NCI-H1694 (cell line): ENCODE measurements at regions not wholly inside any gene's neighbourhood (a gene's known extent, or its start where the extent isn't known, plus 50 kb on each side); places are given as distances from the start of the nearest gene placed in this dataset.

Experiments
- DNase-seq: peaks from one replicate; lab custom pipeline; 2025; lab: John Stamatoyannopoulos, UW

DNA sequence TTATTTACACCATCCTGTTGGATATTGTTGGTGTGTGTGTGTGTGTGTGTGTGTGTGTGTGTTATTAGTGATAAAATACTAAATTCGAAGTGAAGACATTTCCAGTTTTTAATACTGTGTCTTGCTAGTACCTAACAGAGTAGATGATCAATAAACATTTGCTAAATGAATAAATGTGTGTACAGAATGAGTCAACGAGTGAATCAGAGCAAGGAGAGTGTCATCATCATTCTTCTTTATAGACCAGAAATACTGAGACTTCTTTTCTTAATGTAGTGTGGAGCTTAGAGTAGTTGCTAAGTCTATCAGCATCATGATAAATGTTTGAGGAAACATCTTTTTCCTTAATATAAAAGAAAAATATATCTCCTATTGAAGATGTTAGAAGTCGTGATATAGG, 169.7 kb upstream of the SATB2 start:
- DNase-seq: no peak

DNA sequence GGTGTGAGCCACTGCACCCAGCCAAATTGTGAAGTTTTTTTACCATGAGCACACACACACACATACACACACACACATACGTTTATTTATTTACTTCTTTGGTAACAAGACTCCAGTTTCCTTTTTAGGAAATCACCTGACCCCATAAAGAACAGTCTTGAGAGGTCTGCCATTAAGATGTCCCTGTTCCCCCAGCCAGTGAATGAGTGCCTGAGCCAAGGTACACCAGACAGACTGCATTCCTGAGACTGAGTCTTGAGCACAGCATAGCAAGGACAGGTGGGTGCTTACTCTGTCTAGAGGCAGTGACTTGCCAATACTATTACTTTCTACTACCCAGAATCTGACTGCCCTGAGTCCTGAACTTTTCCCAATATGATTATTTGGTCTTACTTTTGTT, 167.2 kb upstream of the SATB2 start:
- no peak for DNase-seq

DNA sequence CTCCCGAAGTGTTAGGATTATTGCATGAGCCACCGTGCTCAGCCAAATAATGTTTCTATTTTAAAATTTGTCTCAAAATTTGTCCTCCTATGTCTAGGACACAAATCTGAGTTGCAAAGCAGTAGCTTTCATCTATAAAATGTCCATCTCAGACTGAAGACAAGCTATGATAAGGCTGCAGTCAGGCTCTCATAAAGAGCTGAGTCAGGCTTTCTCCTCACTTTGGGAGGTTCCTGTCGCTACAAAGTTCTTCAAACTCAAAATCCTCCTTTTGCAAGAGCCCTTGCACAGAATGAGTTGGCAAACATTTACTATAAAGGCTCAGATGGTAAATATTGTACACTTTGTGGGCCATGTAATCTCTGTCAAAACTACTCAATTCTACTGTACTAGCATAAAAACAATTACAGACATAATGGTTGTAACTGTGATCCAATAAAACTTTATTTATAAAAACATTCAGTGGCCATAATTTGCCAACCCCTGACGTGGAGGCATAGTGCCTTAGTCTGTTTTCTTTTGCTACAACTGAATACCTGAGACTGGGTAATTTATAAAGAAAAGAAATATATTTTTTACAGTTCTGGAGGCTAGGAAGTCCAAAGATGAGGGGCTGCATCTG, 154.9 kb upstream of the SATB2 start:
- DNase-seq: no peak

DNA sequence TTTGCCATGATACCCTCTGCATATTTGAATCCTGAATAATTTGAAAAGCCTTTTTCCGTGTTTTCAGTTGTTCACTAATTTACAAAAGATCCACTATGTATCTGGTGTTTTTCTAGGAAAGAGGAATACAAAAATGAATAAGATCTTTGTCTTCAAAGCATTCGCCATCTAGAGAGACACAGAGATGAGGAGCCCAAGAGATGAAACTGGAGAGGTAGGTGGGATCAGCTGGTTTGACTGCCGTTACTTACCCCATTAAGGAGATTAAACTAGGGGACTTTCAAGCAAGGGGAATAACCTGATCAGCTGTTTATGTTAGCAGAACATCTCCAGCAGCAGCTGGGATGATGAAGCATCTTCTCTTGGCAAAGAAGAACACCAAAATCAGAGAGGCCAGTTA, 150.2 kb upstream of the SATB2 start:
- no peak for DNase-seq

DNA sequence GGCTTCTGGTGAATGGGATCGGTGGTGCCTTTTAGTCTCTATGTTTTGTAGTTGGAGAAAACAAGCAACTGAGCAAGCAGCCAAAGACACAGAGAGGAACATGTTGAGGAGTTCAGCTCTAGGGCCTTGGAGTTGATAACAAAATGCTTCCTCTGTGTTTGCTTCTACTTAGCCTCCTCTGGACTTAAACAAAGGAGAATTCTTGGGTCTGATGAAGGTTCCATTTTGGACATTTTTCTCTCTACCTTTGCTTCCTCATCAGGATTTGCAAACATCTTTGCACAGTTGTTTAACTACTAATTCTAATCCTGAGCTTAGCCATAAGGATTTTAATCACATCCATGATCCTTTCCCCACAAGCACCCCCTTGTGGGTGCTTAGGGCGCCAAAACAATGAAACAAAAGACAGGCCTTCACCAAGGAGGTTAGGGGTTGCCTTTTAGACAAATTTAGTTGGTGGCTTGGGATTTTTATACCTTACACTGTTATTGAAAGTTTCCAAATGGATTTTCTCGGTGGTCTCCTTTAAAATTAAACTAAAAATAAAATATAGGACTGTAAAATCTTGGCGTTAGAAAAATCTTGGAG, 148.5 kb upstream of the SATB2 start:
- no peak for DNase-seq

DNA sequence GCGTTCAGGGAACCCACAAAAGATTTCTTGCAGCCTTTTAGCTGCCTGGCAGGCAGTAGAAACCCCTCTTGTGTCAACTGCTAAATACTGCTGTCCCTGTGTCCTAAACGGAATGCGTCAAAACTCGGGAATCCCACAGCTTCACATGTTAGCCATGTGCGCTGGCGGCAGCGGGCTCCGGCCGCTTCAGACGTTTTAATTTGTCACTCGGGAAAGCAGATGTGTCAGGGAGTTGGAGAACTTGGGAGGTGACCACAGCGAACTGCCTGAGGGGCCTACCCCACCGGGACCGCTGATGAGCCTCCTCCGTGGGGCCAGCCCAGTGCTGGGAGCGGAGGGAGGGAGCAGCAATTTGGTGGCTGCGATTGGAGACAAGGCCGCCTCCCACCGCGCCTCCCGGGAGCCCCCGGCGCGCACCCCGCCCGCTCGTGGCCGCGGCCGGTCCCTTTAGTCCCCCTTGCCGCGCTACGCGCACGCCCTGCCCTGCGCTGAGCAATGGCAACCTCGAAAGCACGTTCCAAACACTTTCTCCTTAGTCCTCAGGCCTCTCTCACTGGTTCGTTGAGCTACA, 146.1 kb upstream of the SATB2 start:
- no peak for DNase-seq

DNA sequence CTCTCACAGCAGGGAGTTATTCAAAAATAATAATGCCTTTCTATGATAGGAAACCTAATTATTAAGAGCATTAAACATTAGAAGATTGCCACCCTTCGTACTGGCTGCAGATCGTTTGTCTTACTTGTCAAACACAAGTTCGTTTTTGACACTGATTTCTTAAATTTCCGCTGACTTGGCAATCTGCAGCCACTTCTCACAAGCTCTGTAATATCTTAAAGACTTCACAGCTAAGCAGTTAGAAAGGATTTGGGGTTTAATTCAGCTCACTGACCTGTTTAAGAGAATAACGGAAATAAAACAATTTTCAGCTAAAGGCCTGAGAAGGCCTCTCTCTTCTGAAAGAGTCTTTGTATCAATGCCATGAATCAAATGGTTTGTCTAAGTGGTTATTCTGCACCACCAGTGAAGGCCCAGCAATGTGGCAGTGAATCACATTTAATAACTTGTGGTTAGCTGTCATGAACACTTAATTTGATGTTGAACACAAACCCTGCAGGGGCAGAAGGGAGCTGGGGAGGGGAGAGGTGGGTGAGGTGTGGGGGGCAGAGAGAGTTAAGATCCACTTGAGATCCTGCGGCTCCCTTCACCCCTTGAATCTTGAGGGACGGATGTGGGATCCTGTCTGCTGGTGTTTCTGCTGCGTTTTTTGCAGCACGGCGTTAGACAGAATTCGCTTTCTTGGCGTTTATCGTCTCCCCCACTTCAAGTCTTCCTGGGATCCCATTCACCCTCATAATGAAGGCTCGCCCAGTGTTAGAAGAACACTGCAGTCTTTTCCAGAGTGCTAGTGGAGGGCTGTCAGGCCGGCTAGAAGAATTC, 145.4 kb upstream of the SATB2 start:
- DNase-seq: no peak

DNA sequence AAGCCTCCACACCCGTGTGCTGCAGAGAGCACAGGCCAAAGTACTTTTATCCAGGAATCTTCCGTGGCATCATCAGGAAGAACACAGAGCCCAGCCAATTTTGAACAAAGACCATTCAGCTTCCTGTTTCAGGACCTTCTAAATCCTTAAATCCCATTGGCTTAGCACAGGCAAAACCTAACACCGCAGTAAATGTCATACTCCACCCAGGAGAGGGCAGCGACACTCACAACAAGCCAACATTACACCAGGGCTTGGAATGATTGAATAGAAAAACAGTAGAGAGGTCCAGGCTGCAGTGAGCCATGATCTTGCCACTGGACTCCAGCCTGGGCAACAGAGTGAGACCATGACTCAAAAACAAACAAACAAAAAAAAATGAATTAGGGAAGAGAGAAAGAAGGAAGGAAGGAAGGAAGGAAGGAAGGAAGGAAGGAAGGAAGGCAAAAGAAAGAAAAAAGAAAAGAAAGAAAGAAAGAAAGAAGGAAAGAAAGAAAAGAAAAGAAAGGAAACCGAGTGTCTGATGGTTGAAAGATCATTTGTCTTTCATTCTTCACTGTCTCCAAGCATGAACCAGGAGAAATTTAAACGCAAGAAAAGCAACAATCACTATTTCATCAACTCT, 144.6 kb upstream of the SATB2 start:
- no peak for DNase-seq

DNA sequence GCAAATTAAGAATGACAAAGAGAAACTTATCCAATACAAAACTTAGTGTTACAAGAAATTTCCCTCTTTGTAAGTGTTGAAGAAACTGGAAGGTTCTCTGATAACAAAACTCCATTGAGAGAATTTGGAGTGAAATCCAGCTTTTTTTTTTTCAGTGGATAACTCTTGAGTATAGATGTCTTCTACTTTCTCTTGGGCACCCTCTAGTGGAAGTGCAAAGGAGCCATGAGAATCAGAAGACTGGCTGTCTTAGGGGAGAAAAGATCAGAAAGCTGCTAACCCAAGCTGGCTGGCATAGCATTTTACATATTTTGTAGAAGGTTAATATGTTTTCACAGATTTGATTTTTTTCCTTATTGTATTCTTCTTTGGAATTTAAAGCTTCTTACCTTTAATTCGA, 138.8 kb upstream of the SATB2 start:
- peak; percentile 39 for DNase-seq

DNA sequence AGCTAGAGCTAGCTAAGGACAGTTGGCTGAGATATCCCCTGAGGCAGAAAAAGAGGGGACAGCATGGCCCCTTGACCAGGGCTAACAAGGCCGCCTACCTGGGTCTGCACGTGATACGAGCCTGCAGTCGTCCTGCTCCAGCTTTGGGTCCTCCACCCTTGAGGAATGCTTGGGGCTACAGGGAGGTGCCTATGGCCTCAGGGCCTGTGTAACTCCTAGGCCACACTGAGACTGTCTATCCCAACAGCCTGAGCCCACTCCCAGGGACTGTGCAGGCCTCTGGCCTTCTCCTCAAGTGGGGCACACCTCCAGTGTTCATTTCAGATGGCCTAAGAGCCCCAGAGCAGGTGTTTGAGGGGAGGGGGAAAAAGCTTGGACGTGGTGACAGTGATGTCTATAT, 136.7 kb upstream of the SATB2 start:
- DNase-seq: no peak

DNA sequence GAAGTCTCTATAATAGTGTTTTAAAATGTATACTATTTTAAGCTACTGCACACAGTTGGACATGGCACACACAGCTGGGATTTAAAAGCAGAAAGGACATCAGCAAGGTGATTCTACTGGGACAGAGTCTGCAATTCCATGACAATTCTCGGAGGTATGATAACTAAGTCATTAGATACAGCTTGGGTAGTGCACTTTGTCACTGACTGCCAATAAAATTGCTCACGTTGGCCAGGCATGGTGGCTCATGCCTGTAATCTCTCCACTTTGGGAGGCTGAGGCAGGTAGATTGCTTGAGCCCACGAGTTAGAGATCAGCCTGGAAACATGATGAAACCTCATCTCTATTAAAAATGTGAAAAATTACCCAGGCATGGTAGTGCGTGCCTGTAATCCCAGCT, 134.1 kb upstream of the SATB2 start:
- DNase-seq: no peak

DNA sequence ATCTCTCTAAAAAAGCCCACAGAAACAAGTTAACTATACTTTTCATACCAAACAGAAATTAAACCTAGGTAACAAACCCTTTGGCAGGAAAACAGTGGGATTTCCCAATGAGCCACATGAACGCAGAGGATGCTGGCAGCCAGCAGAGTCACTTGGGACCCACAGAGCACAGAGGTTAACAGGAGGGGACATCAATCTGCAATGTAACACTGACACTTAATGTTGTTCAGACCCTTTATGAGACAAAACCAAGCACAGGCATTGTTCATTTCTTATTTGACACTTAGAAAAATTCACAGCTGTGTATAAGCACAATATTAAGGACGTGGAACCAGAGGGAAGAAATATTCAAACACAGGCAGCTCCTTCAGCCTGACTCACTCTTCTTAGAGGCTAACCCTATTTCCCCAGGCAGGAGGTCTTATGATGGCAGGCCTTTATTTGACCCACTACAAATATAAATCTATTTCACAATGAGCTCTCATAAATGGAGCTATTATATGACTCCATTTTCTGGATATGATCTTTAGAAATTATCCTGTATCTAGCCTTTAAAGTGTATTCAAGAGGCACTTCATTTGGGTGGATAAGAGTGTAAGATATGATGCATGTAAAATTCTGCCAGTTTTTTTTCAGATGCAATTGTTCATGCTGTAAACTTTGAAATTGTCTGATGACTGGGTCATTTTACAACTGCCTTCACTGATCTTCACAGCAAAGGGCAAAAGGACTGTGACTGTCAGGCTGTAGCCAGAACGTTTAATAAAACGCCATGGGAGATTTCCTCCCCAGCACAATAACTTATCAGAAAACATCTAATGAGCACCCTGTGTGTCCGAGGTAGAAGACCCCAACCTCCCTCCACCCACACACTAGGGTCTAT, 132.8 kb upstream of the SATB2 start:
- DNase-seq: no peak

DNA sequence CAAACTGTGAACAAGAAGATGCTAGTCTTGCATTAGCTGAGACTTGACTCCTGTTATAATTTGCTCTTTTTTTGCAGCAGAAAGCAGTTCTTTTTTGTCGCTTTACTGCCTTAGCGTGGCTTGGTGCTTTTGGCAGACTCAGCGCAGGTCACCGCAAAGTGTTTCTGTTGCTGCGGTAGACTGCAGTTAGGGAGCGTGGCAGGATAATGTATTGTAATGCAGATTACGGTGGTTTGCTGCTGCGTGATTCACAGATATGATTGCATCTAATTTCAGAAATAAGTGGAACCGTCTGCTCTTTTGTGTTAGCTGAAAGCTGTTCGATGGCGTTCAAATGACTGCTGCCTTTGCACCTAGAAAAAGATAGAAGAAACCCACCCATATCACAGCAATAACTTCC, 131.6 kb upstream of the SATB2 start:
- DNase-seq: no peak

DNA sequence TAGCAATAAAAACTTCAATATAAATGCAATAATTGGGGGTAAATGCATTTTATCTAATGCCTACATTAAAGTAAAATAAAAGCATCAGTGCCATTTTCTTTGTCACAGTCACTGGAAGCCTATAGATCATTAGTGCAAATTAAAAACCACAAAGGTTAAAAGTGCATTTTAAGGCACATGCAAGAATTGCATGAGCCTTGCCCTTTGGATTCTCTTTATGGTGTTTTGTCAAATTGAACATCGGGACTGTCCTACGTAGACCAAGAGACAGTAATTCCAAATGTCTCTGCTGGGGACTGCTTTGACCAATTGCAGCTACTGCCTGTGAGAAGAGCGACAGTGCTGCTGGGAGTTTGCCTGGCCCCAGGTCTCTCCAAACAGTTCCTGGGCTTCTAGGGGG, 130.3 kb upstream of the SATB2 start:
- DNase-seq: no peak

DNA sequence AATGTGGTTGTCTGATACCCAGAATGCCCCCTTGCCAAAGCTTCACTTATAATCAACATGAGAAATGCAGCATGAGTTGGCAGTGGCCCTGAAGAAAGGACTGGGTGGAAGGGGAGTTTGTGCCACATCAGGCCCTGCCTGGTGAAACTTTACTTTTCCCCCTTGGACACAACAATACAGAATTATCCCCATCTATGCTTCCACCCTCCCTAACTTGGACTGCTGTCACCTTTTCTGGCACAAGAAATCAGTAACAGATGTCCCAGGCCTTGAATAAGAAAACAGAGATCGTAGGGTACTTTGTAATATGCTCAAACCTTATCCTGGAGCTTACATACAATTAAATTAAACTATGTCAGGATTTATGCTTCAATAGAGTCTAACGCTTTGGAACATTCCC, 128.9 kb upstream of the SATB2 start:
- DNase-seq: peak; percentile 26

DNA sequence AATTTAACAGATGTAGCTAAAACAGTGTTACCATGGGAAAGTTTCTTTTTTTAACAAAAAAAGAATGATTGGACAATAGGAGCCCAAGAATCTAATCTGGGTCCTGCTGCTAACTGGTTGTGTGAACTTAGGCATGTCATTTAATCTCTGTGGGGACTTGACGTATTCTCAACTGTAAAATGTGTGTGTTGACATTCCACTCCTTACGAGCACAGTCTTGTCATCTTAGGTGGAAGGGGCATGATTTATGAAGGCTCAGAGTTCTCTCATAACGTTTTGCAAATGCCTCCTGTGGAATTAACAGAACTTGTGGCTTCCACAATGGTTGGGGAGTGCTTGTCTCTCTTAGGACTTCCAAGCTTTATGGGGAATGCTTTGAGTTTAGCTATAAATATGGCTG, 125.9 kb upstream of the SATB2 start:
- no peak for DNase-seq

DNA sequence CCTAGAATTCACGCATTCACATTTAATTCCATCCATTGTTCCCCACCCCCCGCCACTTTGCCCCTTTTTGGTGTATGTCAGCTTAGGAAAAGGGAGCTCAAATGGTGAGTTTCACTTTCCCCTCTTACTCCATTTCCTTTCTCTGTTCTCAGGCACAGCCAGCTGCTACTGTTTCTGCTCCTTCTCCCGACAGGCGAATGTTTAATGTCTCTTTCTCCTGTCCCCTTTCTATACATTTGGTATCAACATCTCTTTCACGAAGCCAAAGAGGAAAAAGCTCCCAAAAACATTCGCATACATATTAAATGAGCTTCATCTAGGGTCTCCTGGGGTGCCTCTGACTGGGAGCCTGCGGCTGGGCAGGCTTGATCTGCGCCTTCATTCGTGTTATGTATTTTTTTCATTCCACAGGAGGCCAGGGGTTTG, 124.2 kb upstream of the SATB2 start:
- DNase-seq: no peak

DNA sequence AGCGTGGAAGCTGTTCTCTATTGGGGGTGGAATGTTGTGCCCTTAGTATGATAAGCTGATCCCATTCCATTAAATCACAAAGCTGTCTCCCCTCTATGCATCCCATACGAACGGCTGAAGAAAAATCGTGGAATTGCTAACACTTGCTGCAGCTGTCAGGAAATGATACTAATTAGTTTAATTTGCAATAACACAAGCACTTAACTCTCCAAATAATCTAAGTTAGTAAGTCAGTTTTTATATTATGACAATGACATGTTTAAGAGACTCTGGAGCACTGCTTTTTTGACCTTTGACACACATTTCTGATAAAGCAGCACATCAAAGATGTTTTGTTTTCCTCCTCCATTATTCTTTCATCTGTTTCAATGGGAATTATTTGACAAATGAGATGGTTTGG, 123.7 kb upstream of the SATB2 start:
- DNase-seq: no peak

DNA sequence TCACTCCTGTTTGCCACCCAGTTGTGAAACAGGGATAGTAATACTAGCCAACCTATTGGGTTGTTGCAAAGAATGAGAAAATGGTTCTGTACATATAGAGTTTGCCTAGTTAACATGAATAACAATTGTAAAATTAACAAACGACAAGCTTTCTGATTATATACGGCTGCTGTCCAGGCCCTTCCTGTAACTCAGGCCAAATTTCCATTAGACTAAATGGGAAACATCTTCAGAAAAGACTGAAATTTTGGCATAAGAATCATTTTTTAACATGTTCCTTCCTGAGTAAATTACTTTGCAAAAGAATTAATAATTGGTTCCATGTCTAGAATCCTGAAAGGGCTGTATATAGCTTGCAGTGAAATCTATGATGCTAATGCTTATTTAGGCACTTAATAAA, 117.7 kb upstream of the SATB2 start:
- no peak for DNase-seq

DNA sequence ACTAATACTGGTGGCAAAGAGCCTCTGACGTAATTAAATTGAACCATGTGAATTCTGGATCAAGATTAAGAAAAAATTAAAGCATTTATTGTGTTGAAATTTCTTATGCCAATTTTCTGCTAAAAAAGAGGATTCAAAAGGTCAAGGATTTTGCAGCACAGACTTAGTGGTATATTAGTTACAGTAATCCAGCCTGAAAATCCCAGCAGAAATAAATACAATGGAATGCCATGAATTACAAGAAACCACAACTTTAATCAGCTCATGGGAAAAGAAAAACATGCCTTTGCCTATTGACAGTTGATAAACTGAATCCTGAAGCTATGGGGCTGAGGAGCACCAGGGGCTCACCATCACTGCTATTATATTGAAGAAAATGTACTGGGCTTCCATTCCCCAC, 114.8 kb upstream of the SATB2 start:
- DNase-seq: no peak

DNA sequence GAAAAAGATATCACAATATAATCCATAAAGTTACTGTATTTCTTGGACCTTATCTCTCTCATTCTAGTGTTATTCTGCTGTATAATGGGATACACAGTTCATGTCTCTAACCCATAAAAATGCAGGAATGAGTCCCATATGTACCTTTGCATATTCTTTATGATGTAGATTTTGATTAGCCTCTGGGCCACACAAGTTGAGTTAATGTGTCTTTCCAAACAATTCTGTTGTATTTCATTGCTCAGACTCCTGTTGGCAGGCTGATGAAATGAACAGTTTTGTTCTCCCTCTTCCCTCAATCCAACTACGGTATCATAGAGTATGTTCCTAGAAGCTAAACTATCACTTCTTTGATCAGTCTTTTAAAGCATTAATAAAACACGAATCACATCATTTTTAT, 113.2 kb upstream of the SATB2 start:
- no peak for DNase-seq

DNA sequence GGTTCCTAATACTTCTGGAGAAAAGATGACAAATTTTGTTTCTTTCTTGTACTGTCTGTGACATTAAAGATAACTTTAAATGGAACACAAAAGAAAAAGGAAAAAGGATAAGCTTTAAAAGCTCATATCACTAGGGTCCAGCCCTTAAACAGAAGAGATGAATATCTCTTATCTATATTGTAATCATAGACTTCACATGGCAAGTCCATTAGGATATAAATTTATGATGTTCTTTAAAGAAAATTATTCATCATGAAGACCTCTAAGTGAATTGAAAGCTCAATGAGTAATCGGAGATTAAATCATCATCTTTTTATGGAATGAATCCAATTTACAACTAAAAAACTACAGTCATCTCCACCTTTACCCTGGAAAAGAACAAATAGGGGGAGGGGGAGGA, 111.6 kb upstream of the SATB2 start:
- no peak for DNase-seq
